ENCODE measurements at regions not wholly inside any gene's neighbourhood (a gene's known extent, or its start where the extent isn't known, plus 50 kb on each side); places are given as distances from the start of the nearest gene placed in this dataset.

GRCh38 chr11:38927993-38928392 lies 2330.0 kb upstream of the RAG2 start:
- TF ChIP-seq ARNTL (CRISPR knock-in tag; IDR thresholded peaks at IDR 0.05) (no peak), ZKSCAN8 (CRISPR knock-in tag; IDR thresholded peaks at IDR 0.05; ENCODE audit: borderline replicate concordance) (no peak), GATAD2A (CRISPR knock-in tag; IDR thresholded peaks at IDR 0.05) (no peak), SRSF4 (IDR thresholded peaks at IDR 0.05; ENCODE audit: low read depth, low read length, poor library complexity, severe bottlenecking) (no peak)

Measured in HepG2 (cell line).